ENCODE measurements at regions not wholly inside any gene's neighbourhood (a gene's known extent, or its start where the extent isn't known, plus 50 kb on each side); places are given as distances from the start of the nearest gene placed in this dataset.
A peak's percentile ranks its signal among the peaks of the same experiment; 100 is the strongest.

GRCh38 chrX:13506574-13506973 is 62.8 kb upstream of the EGFL6 start:
- Histone ChIP-seq H3K23ac (ENCODE audit: insufficient read length) (no peak overlapping the region), H3K27ac (ENCODE audit: low read depth, low read length) (no peak overlapping the region), H4K8ac (ENCODE audit: extremely low read depth, insufficient read depth, low read length) (no peak overlapping the region), H2BK20ac (ENCODE audit: low read length) (no peak overlapping the region), H2BK120ac (replicated peaks; ENCODE audit: low read depth, low read length) (no peak overlapping the region), H4K5ac (ENCODE audit: insufficient read length, low read depth, low read length) (no peak overlapping the region), H2BK15ac (ENCODE audit: low read length) (no peak overlapping the region), H2AFZ (ENCODE audit: low read length) (no peak overlapping the region), H3K79me1 (ENCODE audit: low read depth, low read length) (no peaks in the 10 kb centered on the region), H4K20me1 (replicated peaks in 1 of 2; ENCODE audit: control insufficient read depth in 1 of 2, insufficient read depth in 2 of 2, low read length in 2 of 2) (no peaks in the 10 kb centered on the region), H3K4me3 (ENCODE audit: extremely low read depth in 1 of 4, insufficient read depth in 2 of 4, low read depth in 3 of 4, low read length in 4 of 4) (no peak overlapping the region), H3K14ac (ENCODE audit: insufficient read length) (no peak overlapping the region), H3K23me2 (ENCODE audit: low read depth, low read length) (no peaks in the 10 kb centered on the region; the same call in 1 of the 2 replicates), H3K4ac (replicated peaks; ENCODE audit: insufficient read length, low read depth, low read length) (no peak overlapping the region), H2BK12ac (ENCODE audit: low read depth, low read length) (no peak overlapping the region), H3K4me1 (replicated peaks in 1 of 4; ENCODE audit: control insufficient read depth in 3 of 4, insufficient read depth in 4 of 4, low read length in 3 of 4) (no peaks in the 10 kb centered on the region), H3K9ac (replicated peaks in 1 of 4; ENCODE audit: extremely low read depth in 1 of 4, low read depth in 3 of 4, low read length in 3 of 4) (no peak overlapping the region), H3K36me3 (ENCODE audit: control insufficient read depth in 2 of 4, insufficient read depth in 4 of 4, low read length in 3 of 4) (no peaks in the 10 kb centered on the region), H3K79me2 (ENCODE audit: control insufficient read depth in 1 of 2, insufficient read depth in 2 of 2, low read length in 2 of 2) (no peaks in the 10 kb centered on the region), H3K56ac (replicated peaks; ENCODE audit: insufficient read length, low read depth, low read length) (no peak overlapping the region), H3K27me3 (replicated peaks in 1 of 4; ENCODE audit: control insufficient read depth in 3 of 4, extremely low read depth in 1 of 4, insufficient read depth in 3 of 4, low read length in 3 of 4) (no peaks in the 10 kb centered on the region), H3K9me3 (ENCODE audit: insufficient read depth in 2 of 2, low read depth in 1 of 2, low read length in 1 of 2) (no peaks in the 10 kb centered on the region), H3K4me2 (ENCODE audit: insufficient read depth in 1 of 2, low read depth in 2 of 2, low read length in 2 of 2) (no peak overlapping the region), H2BK5ac (ENCODE audit: low read depth, low read length) (no peak overlapping the region), H3K18ac (ENCODE audit: extremely low read depth, low read length) (no peak overlapping the region), H4K91ac (replicated peaks; ENCODE audit: insufficient read length, low read length) (no peak overlapping the region), H2AK5ac (ENCODE audit: low read depth, low read length) (no peak overlapping the region)
- 31% methylated on average over 5 of the region's 5 CpGs; no CpG with 5 or more reads in 1 of the 2 experiments for WGBS, 2 experiments (ENCODE audit: extremely low coverage in 1 of 2, insufficient coverage in 1 of 2, insufficient read length in 1 of 2, insufficient replicate concordance in 2 of 2, low coverage in 1 of 2, low lambda C conversion rate in 2 of 2, missing lambda C conversion rate in 1 of 2)
- FAIRE-seq = peak; percentile 93
- ChIA-PET POLR2A (ENCODE audit: partially characterized antibody) (no interaction called here), CTCF (ENCODE audit: partially characterized antibody) (interaction anchor here (0.6 to 6.2 kb wide), 26 partner anchors 12 to 556 kb away, joined by 3 to 58 read pairs (median 3); no protein-coding TSS in a partner anchor)
- DNase-seq (ENCODE audit: low read depth in 1 of 2, low spot score in 2 of 2) = peak in 1 of 2 experiments; percentile 44
- TF ChIP-seq CTCF (IDR thresholded peaks at IDR 0.05; ENCODE audit: control extremely low read depth in 1 of 3, insufficient read depth in 1 of 3, low read depth in 1 of 3, low read length in 3 of 3) (peak; percentile 14 to 62 (median 49)), RAD21 (IDR thresholded peaks at IDR 0.05 in 1 of 2, conservative IDR thresholded peaks at IDR 0.05 in 1 of 2; ENCODE audit: low read depth in 2 of 2, low read length in 2 of 2) (peak; percentile 84 to 89), JUN (IDR thresholded peaks at IDR 0.05; ENCODE audit: low read depth, low read length) (no peak)

Measured in H1 (cell line).